ENCODE measurements at regions not wholly inside any gene's neighbourhood (a gene's known extent, or its start where the extent isn't known, plus 50 kb on each side); places are given as distances from the start of the nearest gene placed in this dataset.

DNA sequence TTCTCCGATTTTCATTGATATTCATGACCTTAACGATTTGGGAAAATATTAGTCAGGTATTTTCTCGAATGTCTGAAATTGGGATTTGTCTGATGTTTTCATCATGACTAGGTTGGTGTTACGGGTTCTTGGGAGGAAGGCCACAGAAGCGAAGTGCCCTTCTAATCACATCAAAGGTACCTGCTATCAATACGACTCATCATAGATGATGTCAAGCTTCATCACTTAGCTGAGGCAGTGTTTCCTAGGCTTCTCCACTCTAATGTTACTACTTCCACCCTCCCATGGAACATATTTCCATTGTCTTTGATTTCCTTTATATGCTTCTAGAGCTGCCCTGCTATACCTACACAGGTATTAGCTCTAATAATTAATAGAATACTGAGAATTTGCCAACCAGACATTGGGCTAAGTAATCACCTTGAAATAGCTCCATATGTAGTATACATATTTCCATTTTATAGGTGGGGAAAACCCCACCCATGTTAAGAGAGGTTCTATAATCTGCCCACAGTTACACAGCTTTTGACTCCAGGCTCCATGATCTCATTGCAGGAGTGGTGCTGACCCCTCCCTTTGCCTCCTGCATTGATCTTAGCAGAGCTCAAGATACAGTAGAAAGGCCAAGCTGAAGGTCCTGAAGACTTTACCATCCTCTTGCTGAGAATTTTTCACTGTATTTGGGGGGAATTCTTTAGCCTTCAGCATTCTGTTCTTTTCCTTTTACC lies 238.6 kb upstream of the ADAMTSL1 start:
- no peak for DNase-seq (ENCODE audit: low spot score)
- intact Hi-C loops (cut with DNase I), result no loop called here

DNA sequence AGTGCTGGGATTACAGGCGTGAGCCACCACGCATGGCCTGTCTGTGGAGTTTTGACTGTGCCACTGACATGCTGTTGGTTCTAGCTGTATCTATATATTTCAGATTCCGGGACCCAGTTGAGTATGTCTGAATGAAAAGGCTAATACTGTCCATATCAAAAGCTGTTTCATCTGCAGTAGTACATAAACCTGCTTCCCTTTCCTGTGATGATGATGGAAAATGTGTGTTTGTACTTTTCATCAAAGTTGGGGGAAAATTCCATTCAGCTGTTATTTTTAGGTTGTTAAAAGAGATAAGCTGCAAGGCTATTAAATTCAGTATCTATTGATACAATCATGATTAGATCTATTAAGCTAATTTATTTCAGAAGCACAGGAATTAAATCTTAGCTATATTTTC lies 237.6 kb upstream of the ADAMTSL1 start:
- intact Hi-C loops (cut with DNase I), result no loop called here
- DNase-seq (ENCODE audit: low spot score), result no peak

DNA sequence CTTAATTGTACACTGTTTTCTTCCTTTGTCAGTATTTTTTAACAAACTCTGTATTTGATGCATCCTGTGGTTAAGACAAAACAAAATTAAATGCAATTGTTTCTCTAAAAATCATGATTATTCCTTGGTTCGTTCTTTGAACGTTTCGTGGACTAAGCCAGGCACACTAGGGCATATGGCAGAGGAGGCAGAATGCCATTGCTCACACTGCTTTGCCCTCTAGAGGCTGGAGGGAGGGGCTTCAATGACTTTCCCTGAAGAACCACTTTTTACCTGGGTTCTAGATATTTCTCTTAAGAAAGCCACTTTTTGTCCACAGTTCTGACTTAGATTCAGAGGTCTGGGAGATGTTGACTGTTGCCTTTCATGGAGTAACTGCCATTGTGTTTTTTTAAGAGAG lies 236.2 kb upstream of the ADAMTSL1 start:
- no peak for DNase-seq (ENCODE audit: low spot score)
- intact Hi-C loops (cut with DNase I), result no loop called here

DNA sequence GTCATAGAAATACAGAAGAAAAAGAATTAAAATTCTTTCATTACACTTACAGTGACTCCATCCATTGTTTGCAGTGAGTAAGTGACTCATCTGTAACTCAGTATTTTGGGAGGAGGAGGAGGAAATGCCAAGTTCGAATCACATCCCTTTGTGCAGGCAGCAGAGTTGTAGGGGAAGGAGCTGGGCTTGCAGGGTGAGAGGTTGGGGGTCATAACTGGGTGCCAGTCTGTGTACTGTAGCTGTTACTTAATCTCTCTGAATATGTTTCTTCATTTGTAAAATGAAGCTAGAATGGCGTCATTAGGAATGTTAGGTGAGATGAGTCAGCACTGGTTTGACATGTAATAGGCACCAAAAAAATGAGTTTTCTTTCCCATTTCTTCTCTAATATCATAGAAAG lies 235.7 kb upstream of the ADAMTSL1 start:
- DNase-seq (ENCODE audit: low spot score), result no peak
- intact Hi-C loops (cut with DNase I), result no loop called here

DNA sequence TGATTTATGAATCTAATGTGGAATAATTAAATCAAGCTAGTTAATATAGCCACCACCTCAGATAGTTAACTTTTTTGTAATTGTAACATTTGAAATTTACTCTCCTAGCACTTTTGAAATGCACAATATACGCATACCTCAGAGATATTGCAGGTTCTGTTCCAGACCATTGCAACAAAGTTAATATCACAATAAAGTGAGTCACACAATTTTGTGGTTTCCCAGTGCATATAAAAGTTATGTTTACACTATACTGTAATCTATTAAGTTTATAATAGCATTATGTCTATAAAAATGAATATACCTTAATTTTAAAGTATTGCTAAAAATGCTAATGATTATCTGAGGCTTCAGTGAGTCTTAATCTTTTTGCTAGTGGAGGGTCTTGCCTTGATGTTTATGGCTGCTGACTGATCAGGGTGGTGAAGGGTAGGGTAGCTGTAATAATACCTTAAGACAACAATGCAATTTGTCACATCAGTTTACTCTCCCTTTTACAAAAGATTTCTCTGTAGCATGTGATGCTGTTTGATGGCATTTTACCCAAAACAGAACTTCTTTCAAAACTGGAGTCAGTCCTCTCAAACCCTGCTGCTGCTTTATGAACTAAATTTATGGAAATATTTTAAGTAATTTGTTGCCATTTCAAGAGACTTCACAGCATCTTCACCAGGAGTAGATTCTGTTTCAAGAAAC lies 235.1 kb upstream of the ADAMTSL1 start:
- intact Hi-C loops (cut with DNase I), result no loop called here
- no peak for DNase-seq (ENCODE audit: low spot score)

DNA sequence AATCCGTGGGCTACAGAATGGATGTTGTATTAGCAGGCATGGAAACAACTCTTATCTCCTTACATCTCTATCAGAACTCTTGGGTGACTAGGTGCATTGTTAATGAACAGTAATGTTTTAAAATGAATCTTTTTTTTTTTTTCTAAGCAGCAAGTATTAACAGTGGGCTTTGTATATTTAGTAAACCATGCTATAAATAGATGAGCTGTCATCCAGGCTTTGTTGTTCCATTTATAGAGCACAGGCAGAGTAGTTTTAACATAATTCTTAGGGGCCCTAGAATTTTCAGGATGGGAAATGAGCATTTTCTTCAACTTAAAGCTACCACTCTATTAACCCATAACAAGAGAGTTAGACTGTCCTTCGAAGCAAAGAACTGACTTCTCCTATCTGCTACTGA lies 233.7 kb upstream of the ADAMTSL1 start:
- no peak for DNase-seq (ENCODE audit: low spot score)
- intact Hi-C loops (cut with DNase I), result no loop called here

DNA sequence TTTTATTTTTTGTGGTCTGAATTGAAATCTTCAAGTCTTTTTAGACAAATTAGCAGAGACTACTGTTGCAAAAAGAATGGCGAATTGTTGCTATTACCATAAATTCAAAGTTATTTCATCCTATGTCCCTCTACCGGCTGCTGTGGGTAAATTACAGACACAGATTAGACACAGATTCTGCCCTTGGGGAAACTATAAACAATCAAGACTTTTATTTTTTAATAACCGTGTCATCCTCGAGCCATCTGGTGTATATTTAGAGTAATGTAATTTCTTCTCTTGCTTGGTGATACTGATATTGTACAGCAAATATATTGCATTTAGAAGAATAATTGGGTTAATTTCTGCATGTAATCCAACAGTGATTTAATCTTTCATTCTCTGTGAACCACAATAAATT lies 228.0 kb upstream of the ADAMTSL1 start:
- DNase-seq (ENCODE audit: low spot score), result no peak
- intact Hi-C loops (cut with DNase I), result no loop called here

DNA sequence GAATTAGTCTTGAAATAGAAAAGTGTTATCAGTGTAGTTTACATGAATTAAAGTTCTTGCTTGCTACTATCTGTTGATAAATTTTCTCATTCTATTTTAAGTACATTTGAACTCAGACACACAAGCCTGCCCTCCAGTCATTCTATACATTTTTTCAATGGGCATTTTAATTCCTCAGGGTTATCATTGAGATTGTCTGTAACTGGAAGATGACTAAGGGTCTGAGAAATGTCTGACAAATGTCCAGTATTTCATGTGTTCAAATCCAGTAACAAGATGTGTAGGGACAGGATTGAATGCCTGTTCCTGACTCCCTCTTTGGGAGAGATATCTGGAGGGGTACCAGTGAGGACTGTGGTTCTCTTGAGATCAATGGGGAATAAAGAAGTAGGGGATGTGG lies 223.9 kb upstream of the ADAMTSL1 start:
- intact Hi-C loops (cut with DNase I), result loop anchor here (5.0 kb wide), 2 partner anchors 767 to 777 kb away; no protein-coding TSS in a partner anchor
- no peak for DNase-seq (ENCODE audit: low spot score)

DNA sequence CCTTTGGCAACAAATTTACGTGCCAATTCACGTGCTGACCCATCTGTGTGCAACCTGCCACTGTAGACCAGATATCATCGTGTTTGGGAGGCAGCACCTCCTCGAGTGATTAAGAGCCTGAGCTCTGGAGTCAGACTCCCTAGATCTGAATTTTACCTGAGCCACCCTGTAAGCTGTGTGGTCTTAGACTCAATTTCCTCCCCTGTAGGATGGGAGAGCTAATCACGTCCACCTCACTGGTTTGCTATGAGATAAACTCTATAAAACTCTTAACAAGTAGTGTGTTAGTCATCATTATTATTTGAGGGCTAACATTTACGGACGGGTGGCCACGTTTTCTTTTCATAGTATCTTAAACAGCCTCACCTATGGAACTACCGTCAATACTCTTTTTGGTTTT lies 220.0 kb upstream of the ADAMTSL1 start:
- no peak for DNase-seq (ENCODE audit: low spot score)
- intact Hi-C loops (cut with DNase I), result loop anchor here (5.0 kb wide), 2 partner anchors 763 to 773 kb away; no protein-coding TSS in a partner anchor

DNA sequence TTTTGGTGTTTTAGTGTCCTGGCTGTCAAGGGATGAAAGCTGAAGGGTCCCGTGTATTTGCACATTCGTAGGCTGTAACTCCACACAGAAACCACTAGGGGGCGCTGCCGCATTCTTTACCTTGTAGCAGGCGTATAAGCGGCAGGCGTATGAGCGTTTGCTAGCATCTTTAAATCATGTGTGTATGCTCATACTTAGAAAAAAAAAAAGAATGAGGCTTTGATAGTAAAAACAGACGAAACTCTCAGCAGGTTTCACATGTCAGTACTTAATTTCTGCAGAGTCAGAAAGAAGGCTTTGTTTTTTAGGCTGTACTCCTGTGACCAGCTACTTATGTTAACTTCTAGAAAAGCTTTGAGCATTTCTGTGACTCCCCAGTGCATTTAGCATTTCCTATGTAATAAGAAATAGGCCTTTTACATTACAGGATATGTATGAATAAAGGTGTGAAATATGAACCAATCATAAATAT lies 218.8 kb upstream of the ADAMTSL1 start:
- intact Hi-C loops (cut with DNase I), result loop anchor here in 1 of 2 donors (5.0 kb wide), 1 partner anchor 182 kb away; no protein-coding TSS in a partner anchor
- peak; percentile 93 for DNase-seq (ENCODE audit: low spot score)

DNA sequence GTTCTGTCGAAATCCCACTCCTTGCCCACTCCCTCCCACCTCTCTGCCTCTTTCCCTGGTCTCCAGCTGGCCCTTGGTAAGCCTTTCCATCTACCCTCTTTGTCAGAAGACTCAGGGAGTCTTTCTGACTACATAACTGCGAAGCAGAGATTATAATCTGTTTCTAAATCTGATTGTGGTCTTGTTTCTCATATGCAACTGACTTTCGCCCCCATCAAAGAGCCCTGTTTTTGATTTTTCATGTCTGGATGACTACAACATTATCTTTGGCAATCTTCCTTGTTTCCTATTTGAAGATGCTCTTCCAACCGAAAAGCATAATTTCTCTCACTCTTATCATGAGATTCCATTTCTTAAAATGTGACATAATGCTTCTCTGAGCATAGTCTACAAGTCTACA lies 218.2 kb upstream of the ADAMTSL1 start:
- DNase-seq (ENCODE audit: low spot score), result no peak
- intact Hi-C loops (cut with DNase I), result loop anchor here in 1 of 2 donors (5.0 kb wide), 1 partner anchor 182 kb away; no protein-coding TSS in a partner anchor

DNA sequence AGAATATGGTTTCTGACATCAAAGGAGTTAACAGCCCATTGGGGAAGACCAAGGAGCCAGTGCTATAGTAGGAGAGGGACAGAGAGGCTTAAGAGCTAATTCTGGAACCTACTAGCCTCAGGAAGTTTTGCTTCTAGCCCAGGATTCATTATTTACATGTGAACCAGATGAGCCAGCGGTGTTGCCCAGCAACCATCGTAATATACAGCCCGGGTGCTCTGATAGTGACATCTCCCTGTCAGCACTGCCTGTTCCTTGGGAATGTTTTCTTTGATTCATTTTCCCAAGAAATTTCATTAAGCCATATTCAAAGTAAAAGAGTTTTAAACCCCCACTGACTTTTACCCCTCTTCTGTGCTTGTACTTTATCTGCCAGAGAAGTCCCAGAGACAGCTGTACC lies 217.4 kb upstream of the ADAMTSL1 start:
- intact Hi-C loops (cut with DNase I), result loop anchor here in 1 of 2 donors (5.0 kb wide), 1 partner anchor 181 kb away; no protein-coding TSS in a partner anchor
- DNase-seq (ENCODE audit: low spot score), result peak; percentile 72

DNA sequence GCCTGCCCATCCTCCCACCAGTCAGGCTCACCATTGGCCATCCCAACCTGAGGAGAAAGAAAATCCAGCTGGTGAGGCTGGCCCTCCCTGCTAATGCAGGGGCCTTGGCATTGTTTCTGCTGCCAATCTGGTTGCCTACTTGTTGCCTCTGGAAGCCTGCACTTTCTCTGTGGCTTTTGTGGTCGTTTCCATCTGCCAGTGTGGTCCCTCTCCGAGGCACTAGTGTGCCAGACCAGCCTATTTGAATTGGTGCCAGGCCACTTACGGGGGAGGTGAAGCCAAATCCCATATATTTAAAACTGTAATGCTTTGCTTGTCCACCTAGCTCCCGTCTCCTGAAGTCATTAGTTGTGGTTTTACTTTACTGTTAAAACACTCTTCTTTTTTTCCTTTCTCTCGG lies 213.4 kb upstream of the ADAMTSL1 start:
- intact Hi-C loops (cut with DNase I), result no loop called here
- DNase-seq (ENCODE audit: low spot score), result no peak

DNA sequence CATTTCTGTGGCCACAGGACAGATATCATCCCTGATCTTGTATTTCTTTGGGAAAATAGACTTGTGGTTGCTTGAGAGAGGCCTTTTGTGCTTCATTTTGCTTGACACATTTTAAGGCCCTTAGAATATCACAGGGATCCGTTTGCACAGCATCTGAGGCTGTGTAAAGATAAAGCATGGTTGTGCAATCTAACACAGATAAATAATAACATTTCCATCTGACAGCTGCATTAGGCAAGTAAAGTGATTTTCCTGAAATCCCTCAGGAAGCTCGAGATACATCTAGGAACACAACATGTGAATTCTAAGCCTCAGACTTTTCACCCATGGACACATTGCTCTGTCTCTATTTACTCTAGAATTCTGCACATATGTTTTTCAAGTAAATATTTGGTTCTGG lies 212.8 kb upstream of the ADAMTSL1 start:
- DNase-seq (ENCODE audit: low spot score), result no peak
- intact Hi-C loops (cut with DNase I), result no loop called here

DNA sequence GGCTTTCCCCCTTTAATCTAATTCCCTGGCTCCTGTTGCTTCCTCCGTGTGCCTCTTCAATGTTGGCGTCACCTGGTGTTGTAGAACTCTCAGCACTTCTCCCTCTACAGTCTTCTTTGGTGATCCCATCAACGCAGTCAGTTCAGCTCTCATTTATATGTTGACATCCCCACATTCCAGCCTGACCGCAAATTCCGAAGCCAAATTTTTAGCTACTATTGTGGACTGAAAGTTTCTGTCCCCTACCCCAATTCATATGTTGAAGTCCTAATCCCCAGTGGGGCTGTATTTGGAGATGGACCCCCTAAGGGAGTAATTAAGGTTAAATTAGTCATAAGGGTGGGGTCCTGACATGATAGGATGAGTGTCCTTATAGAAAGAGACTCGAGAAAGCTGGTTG lies 210.6 kb upstream of the ADAMTSL1 start:
- DNase-seq (ENCODE audit: low spot score), result no peak
- intact Hi-C loops (cut with DNase I), result no loop called here

DNA sequence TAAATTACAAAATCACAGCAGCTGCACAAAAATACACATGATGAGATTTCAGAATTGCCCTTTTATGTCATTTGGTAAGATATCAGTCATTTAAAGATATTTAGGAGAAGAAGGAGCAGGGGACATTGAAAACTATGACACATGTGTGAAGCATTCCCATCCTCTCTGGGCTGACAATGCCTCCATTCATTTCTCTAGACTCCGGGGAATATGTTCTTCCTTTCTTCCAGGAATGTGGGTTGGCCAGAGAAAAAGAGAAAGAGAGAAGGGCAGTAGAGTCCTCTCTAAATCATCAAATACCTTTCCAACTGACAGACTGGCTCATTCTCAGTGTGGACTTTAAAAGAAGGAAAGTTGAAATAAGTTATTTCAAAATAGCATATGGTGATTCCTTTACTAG lies 205.6 kb upstream of the ADAMTSL1 start:
- DNase-seq (ENCODE audit: low spot score), result no peak
- intact Hi-C loops (cut with DNase I), result no loop called here

DNA sequence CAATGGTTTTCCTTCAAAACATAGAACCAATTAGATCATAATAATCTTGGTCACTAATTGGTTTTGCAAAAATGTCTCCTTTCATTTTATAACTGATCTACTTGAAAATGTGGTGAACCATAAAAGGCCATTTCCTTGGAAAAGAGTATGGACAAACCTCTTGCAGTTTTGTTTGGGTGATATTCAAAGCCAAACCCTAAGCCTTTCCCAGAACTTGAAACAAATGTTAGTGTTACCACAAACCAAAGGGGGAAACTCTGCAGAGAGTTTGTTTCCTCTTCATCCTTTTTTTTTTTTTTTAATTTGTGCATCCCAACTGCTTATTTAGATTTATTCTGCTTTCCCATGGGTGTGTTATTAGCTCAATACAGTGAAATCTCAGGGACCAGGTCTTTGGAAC lies 204.4 kb upstream of the ADAMTSL1 start:
- intact Hi-C loops (cut with DNase I), result no loop called here
- DNase-seq (ENCODE audit: low spot score), result no peak

DNA sequence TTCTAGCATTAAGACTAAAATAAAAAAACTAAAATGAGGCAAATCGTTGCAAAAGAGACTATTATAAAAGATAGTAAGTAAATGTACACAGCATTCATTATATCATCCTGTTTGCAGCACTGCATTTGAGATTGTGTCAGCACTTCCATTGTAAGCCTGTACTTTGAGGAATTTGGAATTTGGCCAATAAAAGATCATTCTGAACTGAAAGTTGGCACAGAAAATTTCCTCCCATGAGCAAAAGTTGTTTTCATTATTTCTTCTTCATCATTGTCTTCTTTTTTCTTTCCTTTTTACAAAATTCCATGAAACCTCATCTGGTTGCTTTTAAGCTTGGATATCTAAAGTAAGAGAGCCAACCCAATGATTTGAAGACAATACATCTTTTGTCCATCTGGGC lies 199.3 kb upstream of the ADAMTSL1 start:
- DNase-seq (ENCODE audit: low spot score), result no peak
- intact Hi-C loops (cut with DNase I), result no loop called here

DNA sequence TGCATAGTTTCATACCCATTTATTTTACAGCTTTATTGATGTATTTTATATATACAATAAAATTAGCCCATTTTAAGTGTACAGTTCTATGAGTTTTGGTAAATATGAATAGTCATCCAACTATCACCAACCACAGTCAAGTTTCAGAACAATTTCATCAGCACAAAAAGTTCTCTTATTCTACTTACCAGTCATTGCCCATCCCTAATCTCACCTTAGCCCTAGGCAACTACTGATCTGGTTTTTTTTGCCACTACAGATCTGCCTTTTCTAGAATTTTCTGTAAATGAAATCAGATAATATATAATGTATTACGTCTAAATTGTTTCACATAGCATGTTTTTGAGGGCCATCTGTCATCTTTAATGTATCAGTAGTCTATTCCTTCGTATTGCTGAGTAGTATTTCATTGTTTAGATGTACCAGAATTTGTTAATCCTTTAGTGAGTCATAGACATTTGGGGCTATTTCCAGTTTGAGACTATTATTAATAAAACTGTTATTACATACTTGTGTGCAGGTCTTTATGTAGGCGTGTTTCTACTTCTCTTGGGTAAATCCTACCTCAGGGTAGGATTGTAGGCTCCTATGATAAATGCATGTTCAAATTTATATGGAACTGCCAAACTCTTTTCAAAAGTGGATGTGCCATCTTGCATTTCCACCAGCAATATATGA lies 198.5 kb upstream of the ADAMTSL1 start:
- intact Hi-C loops (cut with DNase I), result no loop called here
- DNase-seq (ENCODE audit: low spot score), result no peak

DNA sequence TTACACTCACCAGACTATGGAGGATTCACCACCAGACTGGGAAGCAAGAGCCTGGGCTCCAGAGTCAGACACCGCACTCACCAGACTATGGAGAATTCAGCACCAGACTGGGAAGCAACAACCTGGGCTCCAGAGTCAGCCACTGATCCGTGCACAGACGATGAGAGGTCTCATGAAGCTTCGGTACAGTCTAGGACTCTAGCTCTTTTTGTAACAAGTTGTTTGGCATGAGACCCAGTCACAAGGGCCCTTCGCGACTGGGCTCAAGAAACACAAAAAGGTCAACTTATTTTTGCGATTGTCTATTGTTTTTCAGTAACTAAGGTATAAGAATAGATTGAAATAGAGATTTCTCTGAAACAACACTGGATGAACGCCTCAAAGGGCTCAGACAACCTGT lies 192.7 kb upstream of the ADAMTSL1 start:
- intact Hi-C loops (cut with DNase I), result no loop called here
- no peak for DNase-seq (ENCODE audit: low spot score)

All from posterior vena cava (tissue), 2 donors.